GM18502 (cell line): ENCODE measurements at regions not wholly inside any gene's neighbourhood (a gene's known extent, or its start where the extent isn't known, plus 50 kb on each side); places are given as distances from the start of the nearest gene placed in this dataset.

Experiments
- ATAC-seq: cut with Tn5 transposase; IDR thresholded peaks from one replicate; pipeline ENCODE4 v1.9.1; 2021; ENCODE audit warnings: mild to moderate bottlenecking; ENCODE audit not compliant: unreplicated experiment, poor library complexity

DNA sequence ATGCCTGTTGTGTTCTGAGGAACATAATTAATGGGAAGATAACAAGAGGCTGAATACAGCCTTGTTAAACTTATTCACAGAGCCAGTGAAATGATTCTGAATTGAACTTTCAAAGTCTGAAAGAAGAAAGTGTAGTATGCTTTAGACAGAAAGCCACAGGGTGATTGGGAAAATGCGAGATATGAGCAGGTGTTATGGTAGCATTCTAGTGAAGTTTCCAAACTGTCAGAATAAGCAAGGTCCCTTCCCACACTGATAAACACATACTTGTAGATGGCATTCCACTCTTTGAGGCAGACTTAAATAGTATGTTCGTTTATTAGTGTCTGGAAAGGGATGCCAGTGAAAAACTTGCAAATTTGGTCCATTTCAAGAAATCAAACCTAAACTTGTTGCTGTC is 70.5 kb upstream of the ITPRID2 start:
- ATAC-seq, result no peak

GRCh38 chr2:181822097-181822496 is 69.4 kb upstream of the ITPRID2 start:
- no peak for ATAC-seq

DNA sequence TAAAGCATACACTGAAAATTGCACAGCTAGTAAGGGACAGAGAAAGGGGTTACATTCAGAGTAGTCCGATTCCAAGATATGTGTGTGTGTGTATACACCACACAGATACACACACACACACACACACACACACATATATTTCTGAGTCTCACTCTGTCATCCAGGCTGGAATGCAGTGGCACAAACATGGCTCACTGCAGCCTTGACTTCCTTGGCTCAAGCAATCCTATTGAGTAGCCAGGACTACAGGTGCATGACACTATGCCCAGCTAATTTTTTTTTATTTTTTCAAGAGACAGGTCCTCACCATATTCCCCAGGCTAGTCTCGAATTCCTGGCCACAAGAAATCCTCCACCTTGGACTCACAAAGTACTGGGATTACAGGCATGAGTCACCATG is 68.1 kb upstream of the ITPRID2 start:
- ATAC-seq, result no peak

GRCh38 chr2:181828122-181828705 is 63.3 kb upstream of the ITPRID2 start:
- no peak for ATAC-seq

DNA sequence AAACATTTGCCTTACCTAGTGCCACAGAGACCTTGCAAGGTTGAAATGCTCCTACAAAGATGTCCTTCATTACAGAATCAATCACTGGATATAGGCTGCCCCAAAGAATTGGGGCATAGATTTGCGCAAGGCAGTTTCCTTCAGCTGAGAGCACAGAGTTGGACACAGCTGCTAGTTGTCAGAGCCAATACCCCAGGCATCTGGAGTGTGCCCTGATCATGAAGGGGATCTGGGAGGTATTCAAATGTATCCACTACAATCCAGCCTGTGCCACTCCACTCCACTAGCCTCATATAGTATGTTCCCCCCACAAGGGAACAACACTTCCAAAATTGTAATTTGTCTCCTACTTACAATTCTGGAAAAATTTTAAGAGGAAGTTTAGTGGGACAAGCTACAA is 62.3 kb upstream of the ITPRID2 start:
- no peak for ATAC-seq

- ATAC-seq, result no peak
These were observed 59.5 kb upstream of the ITPRID2 start for GRCh38 chr2:181832015-181832414.

DNA sequence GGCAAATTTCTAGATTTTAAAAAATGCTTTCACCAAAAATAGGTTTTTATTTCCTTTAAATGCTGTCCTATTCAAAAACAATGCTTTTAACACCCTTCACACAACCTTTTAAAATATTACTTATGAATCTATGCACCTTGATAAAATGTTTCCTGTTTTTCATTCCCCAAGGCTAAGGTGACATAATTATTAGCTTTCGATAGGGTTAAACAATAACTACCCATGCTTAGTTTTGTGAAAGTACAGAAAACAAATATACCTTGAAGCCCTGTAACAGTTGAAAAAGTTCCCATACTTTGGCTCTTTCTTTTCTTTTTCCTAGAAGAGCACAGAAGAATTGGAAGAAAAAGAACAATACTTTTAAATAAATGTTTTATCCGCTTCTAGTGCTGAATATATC is 54.9 kb upstream of the ITPRID2 start:
- no peak for ATAC-seq

- ATAC-seq, result no peak
These were observed 54.0 kb upstream of the ITPRID2 start for GRCh38 chr2:181837563-181837962.

- no peak for ATAC-seq
These were observed 51.7 kb upstream of the ITPRID2 start for GRCh38 chr2:181839811-181840210.

GRCh38 chr2:181841079-181841478 is 50.5 kb upstream of the ITPRID2 start:
- ATAC-seq, result no peak
